Activated T-helper 17 cell treated with anti-CD3 and anti-CD28 coated beads, Interleukin-2, amount 50 U/mL, for 72 hours (primary cell): ENCODE measurements at regions not wholly inside any gene's neighbourhood (a gene's known extent, or its start where the extent isn't known, plus 50 kb on each side); places are given as distances from the start of the nearest gene placed in this dataset.

Experiments
- ATAC-seq: fragments of 150-1000 bp; cut with Tn5 transposase; replicated peaks from 2 replicates; pipeline ENCODE4 v1.10.0; 2021; ENCODE audit warnings: mild to moderate bottlenecking, moderate library complexity
- H3K27ac Mint-ChIP-seq: one replicate; pipeline ENCODE4 v1.8.0; 2022; ENCODE audit warnings: mixed read lengths
- H3K27me3 Mint-ChIP-seq: one replicate; pipeline ENCODE4 v1.8.0; 2022; ENCODE audit warnings: mixed read lengths
- H3K36me3 Mint-ChIP-seq: one replicate; pipeline ENCODE4 v1.8.0; 2022; ENCODE audit warnings: low read depth, mild to moderate bottlenecking, mixed read lengths
- H3K4me1 Mint-ChIP-seq: one replicate; pipeline ENCODE4 v1.8.0; 2022; ENCODE audit warnings: mixed read lengths
- H3K4me3 Mint-ChIP-seq: one replicate; pipeline ENCODE4 v1.8.0; 2022; ENCODE audit warnings: mild to moderate bottlenecking, mixed read lengths
- H3K9me3 Mint-ChIP-seq: one replicate; pipeline ENCODE4 v1.8.0; 2022; ENCODE audit warnings: mixed read lengths

DNA sequence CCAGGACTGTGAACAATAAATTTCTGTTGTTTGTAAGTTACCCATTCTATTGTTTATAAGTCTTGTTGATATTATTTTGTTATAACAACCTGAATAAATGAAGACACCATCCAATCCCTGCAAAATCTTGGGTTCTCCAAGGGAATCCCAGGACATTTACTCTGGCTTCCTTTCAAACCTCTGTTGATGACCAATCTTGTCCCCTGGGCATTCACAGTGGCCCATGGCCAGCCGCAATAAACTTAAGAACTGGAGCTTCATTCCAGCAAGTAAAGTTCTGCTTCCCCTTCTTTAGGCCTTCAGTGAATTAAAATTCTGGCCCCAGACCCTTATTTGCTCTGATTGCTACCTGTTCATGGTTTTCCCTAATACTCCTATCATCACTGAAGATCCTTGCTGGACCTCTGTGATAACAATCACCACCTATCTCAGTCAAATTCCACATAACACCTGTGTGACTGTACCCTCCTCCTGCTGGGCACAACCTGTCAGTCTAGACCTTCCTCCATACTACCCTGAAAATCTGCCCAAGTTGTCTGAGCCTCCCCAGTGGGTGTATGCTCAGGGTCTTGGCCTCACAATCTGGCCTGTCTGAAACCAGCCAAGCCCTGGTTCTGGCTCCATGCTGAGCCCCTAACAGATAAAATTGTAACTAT lies 153.1 kb downstream of the SEMA6D start:
- no peak overlapping the region for H3K4me3 Mint-ChIP-seq
- H3K36me3 Mint-ChIP-seq, result no peaks in the 10 kb centered on the region
- H3K9me3 Mint-ChIP-seq, result peaks cover 12% of the 10 kb centered on the region
- no peak for ATAC-seq
- H3K4me1 Mint-ChIP-seq, result no peaks in the 10 kb centered on the region
- H3K27ac Mint-ChIP-seq, result no peak overlapping the region
- peaks cover 6% of the 10 kb centered on the region for H3K27me3 Mint-ChIP-seq

- H3K4me1 Mint-ChIP-seq, result no peaks in the 10 kb centered on the region
- no peak overlapping the region for H3K27ac Mint-ChIP-seq
- H3K36me3 Mint-ChIP-seq, result no peaks in the 10 kb centered on the region
- H3K4me3 Mint-ChIP-seq, result no peak overlapping the region
- no peak for ATAC-seq
- peaks cover 6% of the 10 kb centered on the region for H3K27me3 Mint-ChIP-seq
- H3K9me3 Mint-ChIP-seq, result peaks cover 12% of the 10 kb centered on the region
Measured at GRCh38 chr15:47870956-47871625, 153.8 kb downstream of the SEMA6D start.

- no peaks in the 10 kb centered on the region for H3K36me3 Mint-ChIP-seq
- H3K27me3 Mint-ChIP-seq, result peaks cover 6% of the 10 kb centered on the region
- no peak overlapping the region for H3K27ac Mint-ChIP-seq
- no peak overlapping the region for H3K4me3 Mint-ChIP-seq
- H3K9me3 Mint-ChIP-seq, result peaks cover 12% of the 10 kb centered on the region
- H3K4me1 Mint-ChIP-seq, result no peaks in the 10 kb centered on the region
- ATAC-seq, result no peak
Measured at GRCh38 chr15:47872208-47872607, 154.9 kb downstream of the SEMA6D start.

- ATAC-seq, result no peak
- Mint-ChIP-seq H3K4me3 (no peak overlapping the region), H3K27me3 (peaks cover 6% of the 10 kb centered on the region), H3K27ac (no peak overlapping the region), H3K4me1 (no peaks in the 10 kb centered on the region), H3K9me3 (peaks cover 12% of the 10 kb centered on the region), H3K36me3 (no peaks in the 10 kb centered on the region)
Measured at GRCh38 chr15:47872869-47873432, 155.6 kb downstream of the SEMA6D start.

DNA sequence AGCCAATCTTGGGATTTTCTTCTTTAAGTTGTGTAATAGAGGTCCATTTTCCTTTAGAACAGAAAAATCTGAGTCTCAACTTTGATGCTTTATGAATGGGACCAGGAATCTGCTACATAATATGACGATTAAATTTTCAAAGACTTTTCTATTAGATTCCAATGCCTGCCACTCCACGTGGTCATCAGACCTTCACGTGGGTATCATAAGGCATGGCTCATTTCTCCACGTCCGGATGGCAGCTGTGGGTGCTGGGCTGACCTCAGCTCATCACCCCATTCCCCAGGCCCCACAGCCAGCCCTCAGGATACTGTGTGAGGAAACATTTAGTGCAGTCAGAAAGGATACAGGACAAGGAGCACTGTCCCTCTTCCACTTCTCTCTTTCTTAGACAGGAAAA lies 159.7 kb downstream of the SEMA6D start:
- Mint-ChIP-seq H3K4me3 (no peak overlapping the region), H3K27ac (no peak overlapping the region), H3K4me1 (no peaks in the 10 kb centered on the region), H3K36me3 (no peaks in the 10 kb centered on the region), H3K27me3 (peaks cover 3% of the 10 kb centered on the region), H3K9me3 (peaks cover 3% of the 10 kb centered on the region)
- no peak for ATAC-seq

DNA sequence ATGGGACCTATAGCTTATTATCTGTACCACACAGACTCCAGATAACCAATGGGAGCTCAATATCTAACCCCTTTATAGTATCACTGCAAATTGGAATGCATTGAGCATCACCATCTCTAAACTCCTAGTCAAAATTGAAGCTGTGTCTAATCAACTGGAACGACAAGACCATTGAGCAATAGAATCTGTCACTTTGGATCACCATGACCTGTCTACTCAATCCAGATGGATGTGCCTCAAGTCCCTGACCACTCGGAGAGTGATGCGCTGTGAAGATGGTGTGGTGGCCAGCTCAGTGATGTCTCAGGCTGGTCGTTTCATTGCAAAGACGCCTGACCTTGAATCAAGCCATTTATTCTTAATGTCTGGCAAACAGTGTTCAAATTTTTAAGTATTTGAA lies 160.5 kb downstream of the SEMA6D start:
- Mint-ChIP-seq H3K27me3 (peaks cover 3% of the 10 kb centered on the region), H3K36me3 (no peaks in the 10 kb centered on the region), H3K9me3 (peaks cover 3% of the 10 kb centered on the region), H3K4me3 (no peak overlapping the region), H3K27ac (no peak overlapping the region), H3K4me1 (no peaks in the 10 kb centered on the region)
- ATAC-seq, result no peak

GRCh38 chr15:47885920-47886319 lies 168.6 kb downstream of the SEMA6D start:
- Mint-ChIP-seq H3K27me3 (peaks cover 11% of the 10 kb centered on the region), H3K27ac (no peak overlapping the region), H3K9me3 (no peaks in the 10 kb centered on the region), H3K4me3 (no peak overlapping the region), H3K36me3 (no peaks in the 10 kb centered on the region), H3K4me1 (no peaks in the 10 kb centered on the region)
- ATAC-seq, result no peak

DNA sequence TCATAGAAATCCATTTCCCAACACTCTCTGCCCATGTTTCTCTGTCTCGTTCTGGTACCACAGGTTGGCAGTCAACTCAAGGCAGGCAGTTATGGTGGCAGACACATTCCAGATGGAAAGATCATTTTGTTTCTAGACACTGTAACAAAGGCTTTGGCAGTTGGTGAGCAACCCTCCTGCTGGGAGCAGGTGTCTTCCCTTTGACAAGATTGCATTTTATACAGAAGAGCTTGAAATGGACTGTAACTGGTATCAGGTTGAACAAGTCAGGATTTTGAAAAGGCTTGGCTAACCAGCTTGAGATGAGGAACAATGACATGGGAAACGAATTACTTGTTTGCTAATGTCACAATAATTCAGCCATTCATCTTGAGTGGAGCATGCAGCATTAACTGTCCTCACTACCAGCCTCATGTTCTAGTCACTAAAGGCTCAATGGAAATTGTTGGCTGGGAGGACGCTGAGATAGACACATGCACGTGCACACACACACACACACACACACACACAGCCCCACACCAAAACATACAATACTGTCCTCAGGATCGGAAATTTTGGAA lies 170.0 kb downstream of the SEMA6D start:
- Mint-ChIP-seq H3K27ac (no peak overlapping the region), H3K27me3 (peaks cover 11% of the 10 kb centered on the region), H3K4me3 (no peak overlapping the region), H3K9me3 (no peaks in the 10 kb centered on the region), H3K4me1 (no peaks in the 10 kb centered on the region), H3K36me3 (no peaks in the 10 kb centered on the region)
- no peak for ATAC-seq

DNA sequence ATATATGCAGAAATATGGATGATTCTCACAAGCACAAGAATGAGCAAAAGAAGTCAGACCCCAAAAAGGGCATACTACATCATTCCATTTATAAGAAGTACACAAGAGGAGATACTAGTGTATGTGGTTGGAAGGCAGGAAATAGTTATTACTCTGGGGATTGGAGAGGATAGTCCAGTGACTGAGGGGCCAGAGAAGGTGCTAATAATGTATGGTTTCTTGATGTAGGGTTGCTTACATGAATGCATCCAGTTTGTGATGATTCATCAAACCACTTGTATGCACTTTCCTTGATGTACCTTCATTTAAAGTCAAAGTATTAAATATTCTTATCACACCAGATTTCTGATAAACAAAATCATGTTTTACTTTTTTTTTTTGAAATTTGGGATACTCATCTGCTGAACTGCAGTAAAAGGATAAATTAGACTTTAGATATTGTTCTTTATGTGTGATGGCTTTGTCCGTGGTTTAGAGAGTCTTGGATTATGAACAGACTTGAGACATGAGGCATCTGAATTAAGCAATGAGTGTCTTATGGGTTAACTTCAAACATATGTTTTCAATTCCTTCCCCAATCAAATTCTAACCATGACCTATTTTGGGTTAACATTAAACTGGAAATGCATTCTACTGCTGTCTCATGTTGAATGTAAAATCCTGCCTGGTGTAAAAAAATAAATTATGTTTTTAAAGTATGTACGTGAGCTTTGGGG lies 171.2 kb downstream of the SEMA6D start:
- no peaks in the 10 kb centered on the region for H3K36me3 Mint-ChIP-seq
- H3K4me1 Mint-ChIP-seq, result no peaks in the 10 kb centered on the region
- peaks cover 11% of the 10 kb centered on the region for H3K27me3 Mint-ChIP-seq
- peaks cover 4% of the 10 kb centered on the region for H3K9me3 Mint-ChIP-seq
- no peak overlapping the region for H3K27ac Mint-ChIP-seq
- H3K4me3 Mint-ChIP-seq, result no peak overlapping the region
- ATAC-seq, result no peak

GRCh38 chr15:47890397-47891150 lies 173.3 kb downstream of the SEMA6D start:
- no peak overlapping the region for H3K4me3 Mint-ChIP-seq
- no peak overlapping the region for H3K27ac Mint-ChIP-seq
- H3K4me1 Mint-ChIP-seq, result no peaks in the 10 kb centered on the region
- H3K36me3 Mint-ChIP-seq, result no peaks in the 10 kb centered on the region
- peaks cover 4% of the 10 kb centered on the region for H3K9me3 Mint-ChIP-seq
- ATAC-seq, result no peak
- H3K27me3 Mint-ChIP-seq, result peaks cover 6% of the 10 kb centered on the region

DNA sequence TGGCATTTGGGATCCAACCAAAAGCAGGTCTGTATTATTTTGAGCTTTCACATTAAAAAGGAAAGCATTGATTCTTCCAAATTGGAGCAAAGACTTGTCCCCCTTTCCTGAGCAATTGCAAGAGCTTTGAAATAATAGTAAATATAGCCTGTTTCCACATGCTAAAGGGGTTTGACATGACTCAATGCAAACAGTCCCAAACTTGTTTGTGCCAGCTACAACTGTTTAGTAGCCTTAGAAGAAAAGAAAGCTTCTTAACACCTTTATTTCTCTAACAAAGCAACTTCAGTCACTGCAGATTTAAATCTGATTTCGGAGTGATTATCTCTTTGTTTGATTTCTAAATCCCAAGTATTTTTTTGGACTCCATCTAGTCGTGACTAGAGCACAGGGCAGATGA lies 180.2 kb downstream of the SEMA6D start:
- Mint-ChIP-seq H3K27ac (no peak overlapping the region), H3K4me3 (no peak overlapping the region), H3K27me3 (no peaks in the 10 kb centered on the region), H3K4me1 (no peaks in the 10 kb centered on the region), H3K9me3 (peaks cover 8% of the 10 kb centered on the region), H3K36me3 (no peaks in the 10 kb centered on the region)
- ATAC-seq, result no peak

GRCh38 chr15:47900751-47901150 lies 183.4 kb downstream of the SEMA6D start:
- Mint-ChIP-seq H3K9me3 (peaks cover 13% of the 10 kb centered on the region), H3K4me1 (no peaks in the 10 kb centered on the region), H3K4me3 (no peak overlapping the region), H3K27ac (no peak overlapping the region), H3K36me3 (no peaks in the 10 kb centered on the region), H3K27me3 (no peaks in the 10 kb centered on the region)
- no peak for ATAC-seq

GRCh38 chr15:47903368-47903767 lies 186.1 kb downstream of the SEMA6D start:
- peaks cover 13% of the 10 kb centered on the region for H3K9me3 Mint-ChIP-seq
- no peak overlapping the region for H3K27ac Mint-ChIP-seq
- peaks cover 3% of the 10 kb centered on the region for H3K27me3 Mint-ChIP-seq
- H3K4me3 Mint-ChIP-seq, result no peak overlapping the region
- ATAC-seq, result no peak
- H3K36me3 Mint-ChIP-seq, result no peaks in the 10 kb centered on the region
- no peaks in the 10 kb centered on the region for H3K4me1 Mint-ChIP-seq

DNA sequence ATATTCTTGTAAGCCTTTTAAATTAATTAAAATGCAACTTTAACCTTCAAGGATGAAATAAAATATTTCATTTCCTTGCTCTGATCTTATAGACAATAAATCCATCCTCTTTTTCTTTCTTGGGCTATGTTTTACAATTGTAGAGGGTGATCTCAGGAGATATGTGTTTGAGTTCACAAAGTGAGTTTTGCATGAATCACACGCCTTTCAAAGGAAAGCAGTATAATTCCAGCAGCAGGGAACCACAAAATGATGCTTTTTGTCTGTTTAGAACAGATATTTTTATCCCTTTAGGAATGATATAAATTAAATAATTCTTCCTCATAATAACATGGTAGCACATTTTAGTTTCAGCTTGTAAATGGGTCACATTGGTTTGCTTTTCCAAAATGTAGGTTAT lies 191.2 kb downstream of the SEMA6D start:
- H3K9me3 Mint-ChIP-seq, result peaks cover 5% of the 10 kb centered on the region
- H3K27me3 Mint-ChIP-seq, result peaks cover 3% of the 10 kb centered on the region
- H3K4me3 Mint-ChIP-seq, result no peak overlapping the region
- no peaks in the 10 kb centered on the region for H3K36me3 Mint-ChIP-seq
- H3K4me1 Mint-ChIP-seq, result no peaks in the 10 kb centered on the region
- no peak for ATAC-seq
- H3K27ac Mint-ChIP-seq, result no peak overlapping the region
